Gastroesophageal sphincter (tissue), 3 donors: ENCODE measurements at regions not wholly inside any gene's neighbourhood (a gene's known extent, or its start where the extent isn't known, plus 50 kb on each side); places are given as distances from the start of the nearest gene placed in this dataset.

Experiments
- CTCF ChIP-seq, 4 experiments: fragments of 200-600 bp in 2 of 4; fragments of 450-650 bp in 2 of 4; sonication (generic) in 1 of 4; IDR thresholded peaks; one replicate each; pipeline ENCODE4 v1.5.1; 2017 to 2019; ENCODE audit warnings: antibody characterized with exemption in 4 of 4, mild to moderate bottlenecking in 2 of 4, moderate library complexity in 2 of 4
- EP300 ChIP-seq: sonication (generic); formaldehyde crosslinking; IDR thresholded peaks from one replicate; pipeline ENCODE4 v1.6.1; 2017; ENCODE audit warnings: antibody characterized with exemption, mild to moderate bottlenecking
- POLR2A ChIP-seq, 2 donors: fragments of 450-650 bp; IDR thresholded peaks; one replicate each; pipeline ENCODE4 v1.6.1; 2017; ENCODE audit warnings: antibody characterized with exemption in 2 of 2, mild to moderate bottlenecking in 2 of 2, moderate library complexity in 1 of 2

- no peak for TF ChIP-seq CTCF (IDR thresholded peaks at IDR 0.05)
- no peak for TF ChIP-seq POLR2A (IDR thresholded peaks at IDR 0.05)
- no peak for TF ChIP-seq EP300
These were observed 1038.3 kb downstream of the AMY1C start for GRCh38 chr1:104787866-104788510.
